Right lobe of liver (tissue), 6 donors: ENCODE measurements at regions not wholly inside any gene's neighbourhood (a gene's known extent, or its start where the extent isn't known, plus 50 kb on each side); places are given as distances from the start of the nearest gene placed in this dataset.

Experiments
- ATAC-seq, 4 donors: fragments of 200-7000 bp; cut with Tn5 transposase; one replicate each; pipeline ENCODE4 v1.9.1; 2020; ENCODE audit warnings: mild to moderate bottlenecking in 4 of 4, moderate library complexity in 4 of 4
- DNase-seq, 3 donors: peaks; one replicate each; pipeline ENCODE4 v3.0.0-alpha.2; 2020
- H3K27ac ChIP-seq, 3 donors: fragments of 200-600 bp; one replicate each; pipeline ENCODE4 v1.8.0; 2022
- H3K27me3 ChIP-seq, 2 donors: fragments of 200-600 bp; one replicate each; pipeline ENCODE4 v1.8.0; 2022
- H3K36me3 ChIP-seq, 4 donors: fragments of 200-600 bp; sonication (generic) in 1 of 4; one replicate each; pipeline versions ENCODE4 v1.5.1 to v1.8.0; 2017 to 2022; ENCODE audit warnings: control low read depth in 1 of 4
- H3K4me1 ChIP-seq, 4 donors: fragments of 200-600 bp; sonication (generic) in 1 of 4; one replicate each; pipeline versions ENCODE4 v1.5.1 to v1.8.0; 2017 to 2022; ENCODE audit warnings: control low read depth in 1 of 4
- H3K4me3 ChIP-seq, 3 donors: fragments of 200-600 bp; one replicate each; pipeline ENCODE4 v1.8.0; 2022
- H3K9me3 ChIP-seq, 4 donors: fragments of 200-600 bp; sonication (generic) in 1 of 4; one replicate each; pipeline versions ENCODE4 v1.5.1 to v1.8.0; 2017 to 2022; ENCODE audit warnings: control low read depth in 1 of 4
- POLR2A ChIP-seq: fragments of 450-650 bp; IDR thresholded peaks from one replicate; pipeline ENCODE4 v1.6.1; 2017; ENCODE audit warnings: antibody characterized with exemption, mild to moderate bottlenecking
- WGBS: methylation state at CpG from one replicate; pipeline ENCODE4 v1.1.6; 2018; ENCODE audit warnings: low coverage, low lambda C conversion rate; ENCODE audit not compliant: insufficient coverage; ENCODE audit errors: missing lambda C conversion rate; 5-methylcytosine and 5-hydroxymethylcytosine counted together
- intact Hi-C, 2 donors: fragments of 100-400 bp; cut with DNase I; formaldehyde crosslinking; loops; one replicate each; pipeline versions ENCODE4 v1.11.2 to v1.14.1; 2022
- small RNA-seq, 2 experiments: library from RNA; depleted of rRNA; stranded (forward); fragments of <200 nt; gene quantifications; one replicate each; pipeline ENCODE3, GENCODE V24; 2016
- TF ChIP-seq, protein P1 (sequence below), 4 donors: fragments of 200-600 bp in 3 of 4; fragments of 450-650 bp in 1 of 4; IDR thresholded peaks; one replicate each; pipeline versions ENCODE4 v1.5.1 to v1.8.0; 2016 to 2022; ENCODE audit warnings: antibody characterized with exemption in 4 of 4, mild to moderate bottlenecking in 2 of 4
- donor health status: DM: no; HTN: yes; CAD: no.
- donor health status: DM: no; HTN: no; CAD: no.
- donor health status: DM: no; HTN: no; CAD: no.
- donor health status: DM: no; HTN: yes; CAD: no.
- donor health status: DM: no; HTN: yes; CAD: no.

DNA sequence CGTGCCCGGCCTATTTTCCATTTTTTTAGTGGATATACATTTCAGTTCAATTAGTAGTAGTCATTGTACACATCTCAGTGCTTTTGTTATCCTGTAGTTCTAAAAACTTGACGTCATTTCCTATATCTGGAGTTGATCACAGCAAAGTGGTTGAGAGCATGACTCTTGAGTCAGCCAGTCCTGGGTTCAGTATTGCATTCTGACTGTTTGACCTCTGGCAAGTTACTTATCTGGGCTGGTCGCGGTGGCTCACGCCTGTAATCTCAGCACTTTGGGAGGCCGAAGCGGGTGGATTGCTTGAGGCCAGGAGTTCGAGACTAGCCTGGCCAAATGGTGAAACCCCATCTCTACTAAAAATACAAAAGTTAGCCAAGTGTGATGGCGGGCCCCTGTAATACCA is 50.4 kb upstream of the PPM1B start:
- intact Hi-C loops = no loop called here
- H3K4me1 ChIP-seq = no peaks in the 10 kb centered on the region
- TF ChIP-seq, protein P1, sequence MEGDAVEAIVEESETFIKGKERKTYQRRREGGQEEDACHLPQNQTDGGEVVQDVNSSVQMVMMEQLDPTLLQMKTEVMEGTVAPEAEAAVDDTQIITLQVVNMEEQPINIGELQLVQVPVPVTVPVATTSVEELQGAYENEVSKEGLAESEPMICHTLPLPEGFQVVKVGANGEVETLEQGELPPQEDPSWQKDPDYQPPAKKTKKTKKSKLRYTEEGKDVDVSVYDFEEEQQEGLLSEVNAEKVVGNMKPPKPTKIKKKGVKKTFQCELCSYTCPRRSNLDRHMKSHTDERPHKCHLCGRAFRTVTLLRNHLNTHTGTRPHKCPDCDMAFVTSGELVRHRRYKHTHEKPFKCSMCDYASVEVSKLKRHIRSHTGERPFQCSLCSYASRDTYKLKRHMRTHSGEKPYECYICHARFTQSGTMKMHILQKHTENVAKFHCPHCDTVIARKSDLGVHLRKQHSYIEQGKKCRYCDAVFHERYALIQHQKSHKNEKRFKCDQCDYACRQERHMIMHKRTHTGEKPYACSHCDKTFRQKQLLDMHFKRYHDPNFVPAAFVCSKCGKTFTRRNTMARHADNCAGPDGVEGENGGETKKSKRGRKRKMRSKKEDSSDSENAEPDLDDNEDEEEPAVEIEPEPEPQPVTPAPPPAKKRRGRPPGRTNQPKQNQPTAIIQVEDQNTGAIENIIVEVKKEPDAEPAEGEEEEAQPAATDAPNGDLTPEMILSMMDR (IDR thresholded peaks at IDR 0.05) = no peak
- no peak for TF ChIP-seq POLR2A
- H3K27me3 ChIP-seq = no peaks in the 10 kb centered on the region
- no peak overlapping the region for H3K27ac ChIP-seq
- H3K4me3 ChIP-seq = no peak overlapping the region
- DNase-seq = no peak
- no peaks in the 10 kb centered on the region for H3K9me3 ChIP-seq
- H3K36me3 ChIP-seq = no peaks in the 10 kb centered on the region
- no peak for ATAC-seq
- WGBS = 81% methylated on average over 8 of the region's 10 CpGs

Small RNA genes in the stretch of these regions (small RNA-seq; reads per million reads assigned to genes)
- gene AC019129.1 = 0 reads per million in 2 experiments
